ENCODE measurements at regions not wholly inside any gene's neighbourhood (a gene's known extent, or its start where the extent isn't known, plus 50 kb on each side); places are given as distances from the start of the nearest gene placed in this dataset.
A peak's percentile ranks its signal among the peaks of the same experiment; 100 is the strongest.

DNA sequence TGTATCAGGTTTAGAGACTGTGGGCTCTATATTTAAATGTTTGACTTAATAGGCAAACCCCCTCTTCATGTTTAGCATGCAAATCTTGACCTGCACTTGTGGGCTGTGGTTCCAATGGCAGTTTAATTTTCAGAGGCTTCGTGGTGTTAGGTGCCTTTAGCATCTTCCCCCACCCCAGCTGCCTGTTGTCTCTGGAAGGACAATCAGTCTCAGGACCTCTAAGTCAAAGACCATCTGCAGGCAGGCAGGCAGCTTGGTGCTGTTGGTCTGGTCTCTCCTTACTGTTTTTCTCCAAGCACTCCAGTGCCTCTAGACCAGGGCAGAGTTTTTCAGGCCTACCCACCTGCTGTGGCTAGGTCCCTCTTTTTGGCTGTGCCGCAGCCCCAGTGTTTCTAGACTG is 990.4 kb downstream of the CDH11 start:
- TF ChIP-seq, protein P1, sequence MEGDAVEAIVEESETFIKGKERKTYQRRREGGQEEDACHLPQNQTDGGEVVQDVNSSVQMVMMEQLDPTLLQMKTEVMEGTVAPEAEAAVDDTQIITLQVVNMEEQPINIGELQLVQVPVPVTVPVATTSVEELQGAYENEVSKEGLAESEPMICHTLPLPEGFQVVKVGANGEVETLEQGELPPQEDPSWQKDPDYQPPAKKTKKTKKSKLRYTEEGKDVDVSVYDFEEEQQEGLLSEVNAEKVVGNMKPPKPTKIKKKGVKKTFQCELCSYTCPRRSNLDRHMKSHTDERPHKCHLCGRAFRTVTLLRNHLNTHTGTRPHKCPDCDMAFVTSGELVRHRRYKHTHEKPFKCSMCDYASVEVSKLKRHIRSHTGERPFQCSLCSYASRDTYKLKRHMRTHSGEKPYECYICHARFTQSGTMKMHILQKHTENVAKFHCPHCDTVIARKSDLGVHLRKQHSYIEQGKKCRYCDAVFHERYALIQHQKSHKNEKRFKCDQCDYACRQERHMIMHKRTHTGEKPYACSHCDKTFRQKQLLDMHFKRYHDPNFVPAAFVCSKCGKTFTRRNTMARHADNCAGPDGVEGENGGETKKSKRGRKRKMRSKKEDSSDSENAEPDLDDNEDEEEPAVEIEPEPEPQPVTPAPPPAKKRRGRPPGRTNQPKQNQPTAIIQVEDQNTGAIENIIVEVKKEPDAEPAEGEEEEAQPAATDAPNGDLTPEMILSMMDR (conservative IDR thresholded peaks at IDR 0.05; ENCODE audit: control insufficient read depth, insufficient read depth, low read depth, low read length), result no peak
- H3K4me3 ChIP-seq (ENCODE audit: control insufficient read depth, low read depth, low read length), result no peak overlapping the region
- no peak for DNase-seq (ENCODE audit: low read depth)

DNA sequence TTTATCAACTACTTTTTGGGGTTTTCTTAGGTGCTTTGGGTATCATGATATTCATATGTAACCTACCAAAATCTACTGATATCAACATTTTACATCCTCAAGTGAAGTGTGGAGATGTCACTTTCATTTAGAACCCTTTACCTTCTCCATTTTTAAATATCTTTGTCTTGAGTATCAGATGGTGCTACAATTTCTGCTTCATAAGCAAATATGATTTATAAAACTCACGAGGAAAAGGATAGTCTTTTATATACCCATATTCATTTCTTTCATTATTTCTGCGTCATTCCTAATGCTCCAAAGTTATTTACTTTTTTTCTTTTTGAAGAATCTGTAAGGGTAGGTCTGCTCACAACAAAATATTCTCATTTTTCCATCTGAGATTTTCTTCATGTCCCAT is 991.7 kb downstream of the CDH11 start:
- DNase-seq (ENCODE audit: low read depth), result no peak
- TF ChIP-seq, protein P1 (conservative IDR thresholded peaks at IDR 0.05; ENCODE audit: control insufficient read depth, insufficient read depth, low read depth, low read length), result no peak
- no peak overlapping the region for H3K4me3 ChIP-seq (ENCODE audit: control insufficient read depth, low read depth, low read length)

DNA sequence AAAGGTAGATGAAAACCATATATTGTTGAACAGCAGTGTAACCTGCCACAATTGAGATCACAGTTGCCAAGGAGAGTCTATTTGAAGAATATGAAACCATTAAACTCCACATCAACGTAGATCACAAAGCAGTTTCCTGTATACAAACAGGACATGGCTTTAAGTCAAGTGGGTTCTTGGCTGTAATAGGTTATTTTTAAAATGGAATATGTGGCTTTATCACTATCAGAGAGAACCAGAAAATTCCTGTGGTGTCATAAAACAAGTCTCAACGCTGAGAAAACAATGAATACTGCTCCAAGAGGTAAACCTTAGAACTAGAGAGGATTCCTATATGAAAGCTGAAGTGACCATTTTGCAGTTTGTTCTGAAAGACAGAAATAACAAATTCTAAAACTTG is 999.7 kb downstream of the CDH11 start:
- no peak overlapping the region for H3K4me3 ChIP-seq (ENCODE audit: control insufficient read depth, low read depth, low read length)
- TF ChIP-seq, protein P1 (conservative IDR thresholded peaks at IDR 0.05; ENCODE audit: control insufficient read depth, insufficient read depth, low read depth, low read length), result no peak
- no peak for DNase-seq (ENCODE audit: low read depth)

DNA sequence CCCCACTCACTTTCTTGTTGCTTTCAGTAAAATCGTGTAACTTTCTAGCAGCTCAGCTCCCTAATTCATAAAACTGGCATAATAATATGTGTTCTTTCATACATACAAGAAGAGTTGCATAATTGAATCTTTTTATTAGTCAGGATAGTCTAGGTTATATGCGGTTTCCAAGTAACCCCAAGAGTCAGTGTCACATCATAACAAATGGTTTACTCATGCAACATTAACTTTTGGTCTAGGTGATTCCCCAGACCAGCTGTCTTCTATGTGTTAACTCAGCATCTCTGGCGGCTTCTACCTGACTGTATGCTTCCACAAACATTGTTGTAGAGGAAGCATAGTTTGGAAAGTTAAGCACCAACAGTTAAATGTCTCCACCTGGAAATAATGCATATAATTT is 1000.4 kb downstream of the CDH11 start:
- TF ChIP-seq, protein P1 (conservative IDR thresholded peaks at IDR 0.05; ENCODE audit: control insufficient read depth, insufficient read depth, low read depth, low read length), result no peak
- peak; percentile 80 for DNase-seq (ENCODE audit: low read depth)
- no peak overlapping the region for H3K4me3 ChIP-seq (ENCODE audit: control insufficient read depth, low read depth, low read length)

DNA sequence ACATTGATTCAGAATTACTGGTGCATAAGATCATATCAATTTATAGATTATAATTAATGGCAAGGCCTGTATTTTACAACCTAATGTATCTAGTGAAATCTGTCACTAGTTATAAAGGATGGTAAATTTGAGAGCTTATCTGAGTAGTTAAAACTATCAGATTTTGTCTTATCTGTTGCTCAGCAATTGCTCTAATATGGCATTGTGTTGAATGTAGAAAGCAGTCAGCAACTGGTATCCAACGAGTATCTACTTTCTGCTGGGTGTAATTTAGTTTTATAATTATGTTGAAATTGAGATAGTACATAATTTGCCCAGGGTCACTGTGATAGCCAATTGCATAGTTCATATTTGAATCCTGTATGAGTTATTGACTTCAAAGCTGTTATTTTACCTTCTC is 1005.7 kb downstream of the CDH11 start:
- TF ChIP-seq, protein P1 (conservative IDR thresholded peaks at IDR 0.05; ENCODE audit: control insufficient read depth, insufficient read depth, low read depth, low read length), result no peak
- H3K4me3 ChIP-seq (ENCODE audit: control insufficient read depth, low read depth, low read length), result no peak overlapping the region
- no peak for DNase-seq (ENCODE audit: low read depth)

DNA sequence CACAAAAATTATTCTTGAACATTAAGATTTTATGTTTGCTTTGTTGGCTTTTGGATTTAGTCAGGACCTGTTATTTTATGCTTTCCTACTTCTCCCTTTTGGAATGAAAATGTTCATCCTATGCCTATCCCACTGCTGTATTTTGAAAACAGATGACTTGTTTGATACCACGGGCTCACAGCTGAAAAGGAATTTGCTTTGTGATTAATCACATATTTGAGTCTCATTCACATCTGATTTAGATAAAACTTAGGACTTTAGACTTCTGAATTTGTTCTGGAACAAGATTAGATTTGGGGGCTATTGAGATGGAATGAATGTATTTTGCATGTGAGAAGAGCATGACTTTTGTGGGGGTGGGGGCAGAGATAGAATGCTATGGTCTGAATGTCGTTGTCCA is 1012.6 kb downstream of the CDH11 start:
- H3K4me3 ChIP-seq (ENCODE audit: control insufficient read depth, low read depth, low read length), result no peak overlapping the region
- TF ChIP-seq, protein P1 (conservative IDR thresholded peaks at IDR 0.05; ENCODE audit: control insufficient read depth, insufficient read depth, low read depth, low read length), result no peak
- no peak for DNase-seq (ENCODE audit: low read depth)

DNA sequence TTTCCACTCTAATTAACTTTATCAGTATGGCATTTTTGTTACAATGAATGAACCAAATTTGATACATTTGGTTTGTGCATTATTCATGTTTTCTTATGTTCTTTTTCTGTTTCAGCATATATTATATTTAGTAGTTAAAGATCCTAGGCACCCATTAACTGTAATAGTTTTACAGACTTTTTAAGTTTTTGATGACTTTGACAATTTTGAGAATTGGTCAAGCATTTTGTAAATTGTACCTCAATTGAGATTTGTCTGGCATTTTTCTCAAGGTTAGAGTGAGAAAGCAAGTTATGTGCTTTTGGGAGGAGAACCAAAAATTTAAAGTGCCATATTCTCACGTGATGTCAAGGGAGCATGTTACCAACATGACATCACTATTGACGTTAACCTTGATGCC is 1019.2 kb downstream of the CDH11 start:
- DNase-seq (ENCODE audit: low read depth), result no peak
- TF ChIP-seq, protein P1 (conservative IDR thresholded peaks at IDR 0.05; ENCODE audit: control insufficient read depth, insufficient read depth, low read depth, low read length), result no peak
- no peak overlapping the region for H3K4me3 ChIP-seq (ENCODE audit: control insufficient read depth, low read depth, low read length)
